Thyroid gland (tissue), 4 donors: ENCODE measurements at regions not wholly inside any gene's neighbourhood (a gene's known extent, or its start where the extent isn't known, plus 50 kb on each side); places are given as distances from the start of the nearest gene placed in this dataset.

ENCODE experiments used
- DNase-seq, 2 donors: peaks; one replicate each; pipeline ENCODE4 v3.0.0-alpha.2; 2019
- H3K27ac ChIP-seq, 3 donors: fragments of 200-600 bp; sonication (generic); 1 replicate in 2 of 3; 2 replicates in 1 of 3; pipeline ENCODE4 v1.5.1; 2016 to 2019; ENCODE audit warnings: mild to moderate bottlenecking in 1 of 3, moderate library complexity in 1 of 3
- H3K27me3 ChIP-seq: fragments of 200-600 bp; sonication (generic); one replicate; pipeline ENCODE4 v1.5.1; 2019
- H3K36me3 ChIP-seq, 2 donors: fragments of 200-600 bp; sonication (generic); one replicate each; pipeline ENCODE4 v1.5.1; 2016 to 2019
- H3K4me1 ChIP-seq, 2 donors: fragments of 200-600 bp; sonication (generic); one replicate each; pipeline ENCODE4 v1.5.1; 2017 to 2019
- H3K4me3 ChIP-seq, 3 donors: fragments of 200-600 bp; sonication (generic); replicated peaks in 1 of 3; 1 replicate in 2 of 3; 2 replicates in 1 of 3; pipeline ENCODE4 v1.5.1; 2016; ENCODE audit warnings: mild to moderate bottlenecking in 1 of 3
- H3K9me3 ChIP-seq: fragments of 200-600 bp; sonication (generic); one replicate; pipeline ENCODE4 v1.5.1; 2017
- CTCF ChIP-seq, 6 experiments: fragments of 200-600 bp in 3 of 6; fragments of 450-650 bp in 3 of 6; sonication (generic) in 3 of 6; IDR thresholded peaks; one replicate each; pipeline ENCODE4 v1.5.1; 2016 to 2019; ENCODE audit warnings: antibody characterized with exemption in 6 of 6, mild to moderate bottlenecking in 2 of 6, inconsistent platforms in 1 of 6, moderate library complexity in 1 of 6
- POLR2A ChIP-seq, 2 donors: fragments of 450-650 bp; IDR thresholded peaks; one replicate each; pipeline ENCODE4 v1.6.1; 2017; ENCODE audit warnings: antibody characterized with exemption in 2 of 2, mild to moderate bottlenecking in 2 of 2, moderate library complexity in 1 of 2
- WGBS, 2 donors: methylation state at CpG; one replicate each; pipeline ENCODE4 v1.1.5; 2017; 5-methylcytosine and 5-hydroxymethylcytosine counted together
- intact Hi-C: fragments of 100-400 bp; cut with DNase I; formaldehyde crosslinking; loops from one replicate; pipeline ENCODE4 v1.15.1; 2023

GRCh38 chr4:32337403-32337802 is 1617.2 kb downstream of the PCDH7 start:
- TF ChIP-seq CTCF (IDR thresholded peaks at IDR 0.05): no peak
- TF ChIP-seq POLR2A (IDR thresholded peaks at IDR 0.05): no peak
- intact Hi-C loops: no loop called here
- no peak for DNase-seq
- 98 to 99% methylated on average over 2 of the region's 2 CpGs for WGBS, 2 donors
- Histone ChIP-seq H3K27ac (no peak overlapping the region), H3K27me3 (no peaks in the 10 kb centered on the region), H3K4me1 (no peaks in the 10 kb centered on the region), H3K36me3 (no peaks in the 10 kb centered on the region), H3K9me3 (no peaks in the 10 kb centered on the region), H3K4me3 (no peak overlapping the region)

- no peak for DNase-seq
- Histone ChIP-seq H3K9me3 (no peaks in the 10 kb centered on the region), H3K4me1 (no peaks in the 10 kb centered on the region), H3K4me3 (no peak overlapping the region), H3K27ac (no peak overlapping the region), H3K27me3 (no peaks in the 10 kb centered on the region), H3K36me3 (no peaks in the 10 kb centered on the region)
- intact Hi-C loops: no loop called here
- TF ChIP-seq POLR2A (IDR thresholded peaks at IDR 0.05): no peak
- no peak for TF ChIP-seq CTCF (IDR thresholded peaks at IDR 0.05)
Measured at GRCh38 chr4:32340591-32340990, 1620.4 kb downstream of the PCDH7 start.

- TF ChIP-seq CTCF (IDR thresholded peaks at IDR 0.05): no peak
- no peak for TF ChIP-seq POLR2A (IDR thresholded peaks at IDR 0.05)
- H3K36me3 ChIP-seq: no peaks in the 10 kb centered on the region
- no peaks in the 10 kb centered on the region for H3K27me3 ChIP-seq
- no peaks in the 10 kb centered on the region for H3K4me1 ChIP-seq
- no peak overlapping the region for H3K4me3 ChIP-seq
- 83 to 86% methylated on average over 1 of the region's 1 CpG for WGBS, 2 donors
- H3K9me3 ChIP-seq: no peaks in the 10 kb centered on the region
- no peak overlapping the region for H3K27ac ChIP-seq
- no peak for DNase-seq
- intact Hi-C loops: no loop called here
Measured at GRCh38 chr4:32341342-32341741, 1621.2 kb downstream of the PCDH7 start.

- H3K27me3 ChIP-seq: no peaks in the 10 kb centered on the region
- no peak for TF ChIP-seq POLR2A (IDR thresholded peaks at IDR 0.05)
- no peak for TF ChIP-seq CTCF (IDR thresholded peaks at IDR 0.05)
- intact Hi-C loops: no loop called here
- no peak for DNase-seq
- no peaks in the 10 kb centered on the region for H3K36me3 ChIP-seq
- no peaks in the 10 kb centered on the region for H3K9me3 ChIP-seq
- no peak overlapping the region for H3K4me3 ChIP-seq
- no peak overlapping the region for H3K27ac ChIP-seq
- no peaks in the 10 kb centered on the region for H3K4me1 ChIP-seq
Measured at GRCh38 chr4:32342054-32342453, 1621.9 kb downstream of the PCDH7 start.

- intact Hi-C loops: no loop called here
Measured at GRCh38 chr4:32349026-32349425, 1628.9 kb downstream of the PCDH7 start.

More at GRCh38 chr4:32349026-32349425, 1628.9 kb downstream of the PCDH7 start:
- Histone ChIP-seq H3K4me3 (no peak overlapping the region), H3K27ac (no peak overlapping the region), H3K9me3 (no peaks in the 10 kb centered on the region), H3K4me1 (no peaks in the 10 kb centered on the region), H3K27me3 (no peaks in the 10 kb centered on the region), H3K36me3 (no peaks in the 10 kb centered on the region)
- no peak for DNase-seq
- TF ChIP-seq POLR2A (IDR thresholded peaks at IDR 0.05) (no peak), CTCF (IDR thresholded peaks at IDR 0.05) (no peak)
- 88 to 94% methylated on average over 4 of the region's 4 CpGs for WGBS, 2 donors
